GM18861 (cell line): ENCODE measurements at regions not wholly inside any gene's neighbourhood (a gene's known extent, or its start where the extent isn't known, plus 50 kb on each side); places are given as distances from the start of the nearest gene placed in this dataset.
"Not testable (repeated sequence)": the region's sequence is repeated elsewhere in the genome, so short reads cannot be mapped to it uniquely, and the experiment has no call there.

Source experiments
- ATAC-seq: cut with Tn5 transposase; IDR thresholded peaks from one replicate; pipeline ENCODE4 v1.9.1; 2021; ENCODE audit not compliant: unreplicated experiment

DNA sequence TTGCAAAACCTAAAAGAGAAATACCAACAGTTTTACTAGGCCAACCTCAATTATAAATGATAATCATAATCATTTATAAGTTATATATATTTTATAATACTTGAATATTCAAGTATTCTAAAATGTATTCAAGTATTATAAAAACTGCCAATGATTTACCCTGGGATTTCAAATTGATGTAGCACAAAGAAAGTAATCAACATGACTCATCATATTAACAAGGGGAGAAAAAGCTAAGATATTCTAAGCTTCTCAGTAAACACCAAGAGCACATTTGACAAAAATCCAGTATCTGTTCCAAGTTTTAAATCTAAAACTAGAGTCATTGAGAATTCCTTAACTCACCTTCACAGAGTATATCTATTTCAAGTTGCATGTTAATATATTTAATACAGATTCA, 56.1 kb downstream of the CAPZA3 start:
- no peak for ATAC-seq

- no peak for ATAC-seq
Observed at GRCh38 chr12:18797604-18798003, 59.7 kb downstream of the CAPZA3 start.

DNA sequence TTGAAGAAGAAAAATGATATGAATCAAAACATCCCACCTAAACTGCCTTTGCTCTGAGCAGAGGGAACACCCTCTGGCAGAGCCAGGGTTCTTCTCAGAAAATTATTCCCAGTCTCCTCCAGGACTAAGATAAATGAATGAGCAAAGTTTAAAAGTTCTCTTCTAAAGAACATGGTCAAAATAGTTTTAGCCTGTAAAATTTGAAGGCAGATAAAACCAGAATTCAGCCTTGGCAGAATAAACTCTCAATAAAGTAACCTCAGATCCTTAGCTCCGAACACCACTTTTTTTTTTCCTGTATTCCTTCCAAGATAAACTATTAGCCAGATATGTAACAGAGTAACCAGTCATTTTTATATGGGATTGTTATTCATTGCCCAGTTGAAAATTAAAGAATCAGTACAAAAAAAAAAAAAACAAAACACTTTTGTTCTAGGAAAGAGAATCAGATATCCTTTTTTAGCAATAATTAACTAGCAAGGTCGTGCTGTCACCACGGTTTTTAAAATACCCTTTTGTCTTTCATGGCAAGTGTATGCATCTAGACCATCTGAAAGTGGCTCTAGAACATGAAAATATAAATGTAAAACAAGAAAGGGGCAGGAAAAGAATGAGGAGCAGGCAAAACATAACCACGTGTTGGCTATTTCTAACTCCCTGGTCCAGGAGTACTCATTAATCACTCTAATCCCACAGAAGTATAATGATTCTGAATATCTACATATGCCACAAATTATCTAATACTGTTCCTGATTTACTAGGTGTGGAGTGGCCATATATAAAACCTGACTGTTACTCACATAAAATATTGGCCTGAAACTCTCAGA, 60.8 kb downstream of the CAPZA3 start:
- ATAC-seq: no peak

GRCh38 chr12:18799561-18799960, 61.6 kb downstream of the CAPZA3 start:
- no peak for ATAC-seq

GRCh38 chr12:18805516-18806248, 67.8 kb downstream of the CAPZA3 start:
- no peak for ATAC-seq

GRCh38 chr12:18807714-18808113, 69.8 kb downstream of the CAPZA3 start:
- no peak for ATAC-seq

GRCh38 chr12:18808221-18808620, 70.3 kb downstream of the CAPZA3 start:
- no peak for ATAC-seq

- no peak for ATAC-seq
Observed at GRCh38 chr12:18810537-18811253, 72.8 kb downstream of the CAPZA3 start.

GRCh38 chr12:18811273-18811672, 73.4 kb downstream of the CAPZA3 start:
- ATAC-seq: no peak

DNA sequence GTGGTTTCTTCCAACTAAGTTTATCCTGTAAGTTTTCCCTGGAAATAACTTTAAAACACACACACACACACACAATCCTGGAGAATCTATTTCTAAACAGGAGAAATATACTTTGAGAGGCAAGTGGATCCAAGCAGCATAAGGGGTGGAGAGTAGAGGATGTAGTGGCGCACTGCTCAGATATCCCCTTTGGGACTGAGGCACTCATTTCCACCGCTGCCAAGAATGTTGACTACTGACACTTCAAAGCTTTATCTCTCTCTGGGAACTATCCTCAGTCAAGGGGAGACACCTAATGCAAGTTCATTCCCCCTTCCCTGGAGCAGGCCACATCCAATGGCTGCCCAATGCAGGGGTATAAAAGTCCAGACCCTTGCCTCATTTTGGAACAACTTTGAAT, 75.8 kb downstream of the CAPZA3 start:
- no peak for ATAC-seq

GRCh38 chr12:18818579-18819268, 80.8 kb downstream of the CAPZA3 start:
- no peak for ATAC-seq

DNA sequence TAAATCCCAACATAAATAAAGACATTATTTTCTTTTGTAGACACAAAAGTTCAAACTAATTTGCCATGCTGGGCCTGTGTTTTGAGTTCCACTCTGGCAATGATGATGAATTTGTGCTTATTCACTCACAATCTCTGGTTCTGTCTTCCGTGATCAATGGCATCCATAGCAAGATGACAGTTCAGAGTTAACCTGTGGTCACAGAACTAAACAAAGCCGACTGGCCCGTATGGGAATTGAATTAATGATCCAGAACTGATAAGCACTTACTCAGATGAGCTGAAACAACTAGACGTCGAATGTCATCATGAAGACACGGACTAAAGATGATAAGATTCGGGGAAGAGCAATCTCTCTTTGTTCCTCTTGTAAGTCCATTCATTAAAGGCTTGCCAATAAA, 81.6 kb downstream of the CAPZA3 start:
- no peak for ATAC-seq

DNA sequence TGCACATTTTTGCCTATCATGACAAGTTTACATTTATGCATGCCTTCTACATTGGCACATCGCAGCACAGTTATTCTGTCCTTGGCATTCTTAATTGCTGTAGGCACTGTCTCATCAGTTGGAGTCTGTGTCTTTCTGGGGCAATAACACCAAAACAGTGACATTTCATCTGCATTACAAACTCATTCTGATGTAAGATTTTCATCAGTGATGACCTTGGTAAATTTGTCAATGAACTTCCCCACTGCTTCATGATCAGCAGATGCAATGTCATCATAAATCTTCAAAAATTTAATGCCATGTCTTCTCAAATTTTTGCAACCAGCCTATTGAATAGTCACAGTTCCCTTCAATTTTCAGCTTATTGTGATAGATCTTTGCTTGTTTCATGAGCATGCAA, 85.5 kb downstream of the CAPZA3 start:
- no peak for ATAC-seq

GRCh38 chr12:18824287-18824686, 86.4 kb downstream of the CAPZA3 start:
- ATAC-seq: no peak

- ATAC-seq: no peak
Observed at GRCh38 chr12:18825138-18825537, 87.2 kb downstream of the CAPZA3 start.

- ATAC-seq: no peak
Observed at GRCh38 chr12:18827913-18828312, 90.0 kb downstream of the CAPZA3 start.

DNA sequence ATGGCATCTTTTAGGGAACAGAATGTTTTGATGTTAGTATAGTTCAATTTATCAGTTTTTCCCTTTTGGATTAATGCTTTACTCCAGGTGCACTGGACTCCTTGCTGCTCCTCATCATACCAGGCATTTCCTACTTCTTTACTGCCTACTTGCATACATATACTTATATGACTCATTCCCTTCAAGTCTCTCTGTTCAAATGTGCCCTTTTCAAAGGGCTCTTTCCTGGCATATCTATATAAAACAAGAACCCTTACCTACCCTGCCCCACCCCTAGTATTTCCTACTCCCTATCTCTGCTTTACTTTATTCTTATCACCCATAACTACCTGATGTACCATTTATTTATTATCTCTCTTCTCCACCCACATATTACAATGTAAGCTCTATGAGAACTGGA, 90.6 kb downstream of the CAPZA3 start:
- no peak for ATAC-seq

DNA sequence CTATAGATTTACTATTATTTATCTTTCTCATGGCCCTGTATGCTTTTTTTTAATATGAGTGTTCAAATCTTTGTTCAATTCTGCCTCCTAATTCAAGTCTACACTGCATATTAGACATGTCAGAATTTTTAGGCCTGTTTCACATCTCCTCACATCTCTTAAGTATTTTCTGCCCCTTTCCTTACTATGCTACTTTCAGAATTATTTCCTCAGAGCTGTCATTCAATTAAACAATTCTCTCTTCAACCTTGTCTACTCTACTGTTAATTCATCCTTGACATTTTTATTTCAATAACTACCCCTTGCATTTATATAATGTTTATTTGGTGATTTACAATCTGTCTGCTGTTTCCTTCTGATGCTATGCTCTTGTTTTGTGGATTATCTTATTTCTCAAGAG, 91.1 kb downstream of the CAPZA3 start:
- no peak for ATAC-seq

DNA sequence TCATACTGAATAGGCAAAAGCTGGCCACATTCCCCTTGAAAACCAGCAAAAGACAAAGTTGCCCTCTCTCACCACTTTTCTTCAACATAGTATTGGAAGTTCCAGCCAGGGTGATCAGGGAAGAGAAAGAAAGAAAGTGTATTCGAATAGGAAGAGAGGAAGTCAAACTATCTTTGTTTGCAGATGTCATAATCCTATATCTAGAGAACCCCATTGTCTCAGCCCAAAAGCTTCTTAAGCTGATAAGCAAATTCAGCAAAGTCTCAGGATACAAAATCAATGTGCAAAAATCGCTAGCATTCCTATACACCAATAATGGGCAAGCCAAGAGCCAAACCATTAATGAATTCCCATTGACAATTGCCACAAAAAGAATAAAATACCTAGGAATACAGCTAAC, 95.0 kb downstream of the CAPZA3 start:
- ATAC-seq: not testable (repeated sequence)

GRCh38 chr12:18837025-18837424, 99.1 kb downstream of the CAPZA3 start:
- no peak for ATAC-seq

DNA sequence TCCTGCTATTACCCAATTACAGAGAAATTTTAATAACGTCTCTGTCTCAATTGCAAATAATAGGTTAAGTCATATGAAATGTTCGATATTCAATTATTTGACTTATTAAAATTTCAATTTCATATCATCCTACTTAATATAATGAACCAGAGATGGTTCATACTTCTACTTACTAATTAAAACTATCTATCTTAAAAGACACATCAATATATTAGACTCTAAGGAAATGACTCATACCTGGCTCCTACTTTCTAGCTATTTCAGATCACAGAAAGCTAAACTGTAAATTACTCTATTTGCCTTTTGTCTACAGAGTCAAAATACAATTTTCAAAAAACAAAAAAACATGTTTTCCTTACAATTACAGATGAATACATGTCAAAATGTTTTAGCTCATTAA, 99.6 kb downstream of the CAPZA3 start:
- ATAC-seq: no peak
